B cell (primary cell): ENCODE measurements at regions not wholly inside any gene's neighbourhood (a gene's known extent, or its start where the extent isn't known, plus 50 kb on each side); places are given as distances from the start of the nearest gene placed in this dataset.

Experiments
- ATAC-seq: fragments of 200-7000 bp; cut with Tn5 transposase; one replicate; pipeline ENCODE4 v1.10.0; 2021; ENCODE audit warnings: low read depth, mild to moderate bottlenecking, moderate number of reproducible peaks, moderate library complexity
- CTCF ChIA-PET: fragments of 350-600 bp; sonication (Branson Sonifier 250); formaldehyde crosslinking; loops from one replicate; lab custom pipeline; 2021; ENCODE audit warnings: antibody characterized with exemption, inconsistent platforms; lab: Charles Lee
- POLR2A ChIA-PET: fragments of 350-600 bp; sonication (Branson Sonifier 250); formaldehyde crosslinking; loops from one replicate; lab custom pipeline; 2021; ENCODE audit warnings: antibody characterized with exemption; lab: Charles Lee
- DNase-seq: peaks from one replicate; pipeline ENCODE4 v3.0.0; 2013
- H2AFZ ChIP-seq: 2 replicates; pipeline ENCODE4 v1.6.1; 2012; ENCODE audit warnings: mild to moderate bottlenecking, low read depth, low read length; ENCODE audit not compliant: insufficient read depth, poor library complexity, severe bottlenecking
- H3K27ac ChIP-seq, 2 donors: 1 replicate in 1 of 2; 2 replicates in 1 of 2; pipeline ENCODE4 v1.5.1; 2012 to 2013; ENCODE audit warnings: low read length in 2 of 2, mild to moderate bottlenecking in 2 of 2, moderate library complexity in 1 of 2
- H3K27me3 ChIP-seq, 4 experiments: fragments of 200-600 bp in 1 of 4; sonication (generic) in 1 of 4; replicated peaks in 1 of 4; 1 replicate in 2 of 4; 2 replicates in 2 of 4; pipeline versions ENCODE4 v1.6.1 to v1.7.0; 2013 to 2016; ENCODE audit warnings: low read length in 3 of 4, mild to moderate bottlenecking in 2 of 4, mixed read lengths in 1 of 4, moderate library complexity in 1 of 4; ENCODE audit not compliant: insufficient read depth in 4 of 4, control insufficient read depth in 3 of 4; ENCODE audit errors: control extremely low read depth in 1 of 4
- H3K36me3 ChIP-seq, 2 experiments: replicated peaks in 1 of 2; 1 replicate in 1 of 2; 2 replicates in 1 of 2; pipeline versions ENCODE4 v1.6.1 to v1.7.1; 2013; ENCODE audit warnings: low read length in 1 of 2; ENCODE audit not compliant: insufficient read depth in 2 of 2, control insufficient read depth in 1 of 2; ENCODE audit errors: control extremely low read depth in 1 of 2, extremely low read depth in 1 of 2
- H3K4me1 ChIP-seq, 2 donors: fragments of 200-600 bp in 1 of 2; sonication (generic) in 1 of 2; 1 replicate in 1 of 2; 2 replicates in 1 of 2; pipeline versions ENCODE4 v1.5.1 to v1.6.1; 2013 to 2017; ENCODE audit warnings: low read length in 2 of 2; ENCODE audit not compliant: control insufficient read depth in 2 of 2, insufficient read depth in 2 of 2
- H3K4me2 ChIP-seq: replicated peaks from 2 replicates; pipeline ENCODE3; 2012; ENCODE audit warnings: mild to moderate bottlenecking, low read depth, low read length; ENCODE audit not compliant: poor library complexity, severe bottlenecking
- H3K4me3 ChIP-seq, 5 experiments: fragments of 200-600 bp in 1 of 5; sonication (generic) in 1 of 5; 1 replicate in 3 of 5; 2 replicates in 2 of 5; pipeline versions ENCODE4 v1.5.1 to v1.7.0; 2011 to 2016; ENCODE audit warnings: low read length in 4 of 5, mild to moderate bottlenecking in 4 of 5, low read depth in 2 of 5, control low read depth in 1 of 5, moderate library complexity in 1 of 5; ENCODE audit not compliant: insufficient read depth in 1 of 5; ENCODE audit errors: control extremely low read depth in 1 of 5, extremely low read depth in 1 of 5
- H3K79me2 ChIP-seq: fragments of 200-600 bp; sonication (generic); one replicate; pipeline ENCODE4 v1.6.0; 2016; ENCODE audit warnings: low read length; ENCODE audit not compliant: control insufficient read depth, insufficient read depth
- H3K9ac ChIP-seq: fragments of 200-600 bp; sonication (generic); 2 replicates; pipeline ENCODE4 v1.6.1; 2017; ENCODE audit warnings: mild to moderate bottlenecking, low read length, moderate library complexity
- H3K9me3 ChIP-seq, 3 donors: one replicate each; pipeline versions ENCODE4 v1.6.1 to v1.7.1; 2013; ENCODE audit warnings: low read length in 2 of 3; ENCODE audit not compliant: control insufficient read depth in 2 of 3, insufficient read depth in 1 of 3; ENCODE audit errors: control extremely low read depth in 1 of 3
- H4K20me1 ChIP-seq: 2 replicates; pipeline ENCODE4 v1.6.0; 2012; ENCODE audit warnings: mild to moderate bottlenecking, low read length; ENCODE audit not compliant: insufficient read depth, control insufficient read depth, poor library complexity, severe bottlenecking
- H3K27ac Mint-ChIP-seq: one replicate; pipeline ENCODE4 v1.8.0; 2021; ENCODE audit warnings: mixed read lengths
- H3K27me3 Mint-ChIP-seq: one replicate; pipeline ENCODE4 v1.8.0; 2021; ENCODE audit warnings: mixed read lengths
- H3K4me1 Mint-ChIP-seq: one replicate; pipeline ENCODE4 v1.8.0; 2021; ENCODE audit warnings: mixed read lengths
- H3K4me3 Mint-ChIP-seq: one replicate; pipeline ENCODE4 v1.8.0; 2021; ENCODE audit warnings: mixed read lengths
- H3K9me3 Mint-ChIP-seq: one replicate; pipeline ENCODE4 v1.8.0; 2022; ENCODE audit warnings: mixed read lengths; ENCODE audit not compliant: insufficient read depth
- EZH2 ChIP-seq: IDR thresholded peaks from 2 replicates; pipeline ENCODE4 v1.6.1; 2012; ENCODE audit warnings: borderline replicate concordance, low read depth, mild to moderate bottlenecking, moderate library complexity, low read length; ENCODE audit not compliant: insufficient read depth, poor library complexity, severe bottlenecking
- WGBS: methylation state at CpG from one replicate; pipeline ENCODE4 v1.1.5; 2013; ENCODE audit warnings: missing lambda C conversion rate; ENCODE audit not compliant: insufficient coverage; 5-methylcytosine and 5-hydroxymethylcytosine counted together
- intact Hi-C: fragments of 100-400 bp; cut with micrococcal nuclease; formaldehyde crosslinking; loops from one replicate; pipeline ENCODE4 v1.10.0; 2022
- TF ChIP-seq, protein P1 (sequence below): fragments of 200-600 bp; IDR thresholded peaks from one replicate; pipeline ENCODE4 v1.8.0; 2022; ENCODE audit warnings: antibody characterized with exemption, mild to moderate bottlenecking

DNA sequence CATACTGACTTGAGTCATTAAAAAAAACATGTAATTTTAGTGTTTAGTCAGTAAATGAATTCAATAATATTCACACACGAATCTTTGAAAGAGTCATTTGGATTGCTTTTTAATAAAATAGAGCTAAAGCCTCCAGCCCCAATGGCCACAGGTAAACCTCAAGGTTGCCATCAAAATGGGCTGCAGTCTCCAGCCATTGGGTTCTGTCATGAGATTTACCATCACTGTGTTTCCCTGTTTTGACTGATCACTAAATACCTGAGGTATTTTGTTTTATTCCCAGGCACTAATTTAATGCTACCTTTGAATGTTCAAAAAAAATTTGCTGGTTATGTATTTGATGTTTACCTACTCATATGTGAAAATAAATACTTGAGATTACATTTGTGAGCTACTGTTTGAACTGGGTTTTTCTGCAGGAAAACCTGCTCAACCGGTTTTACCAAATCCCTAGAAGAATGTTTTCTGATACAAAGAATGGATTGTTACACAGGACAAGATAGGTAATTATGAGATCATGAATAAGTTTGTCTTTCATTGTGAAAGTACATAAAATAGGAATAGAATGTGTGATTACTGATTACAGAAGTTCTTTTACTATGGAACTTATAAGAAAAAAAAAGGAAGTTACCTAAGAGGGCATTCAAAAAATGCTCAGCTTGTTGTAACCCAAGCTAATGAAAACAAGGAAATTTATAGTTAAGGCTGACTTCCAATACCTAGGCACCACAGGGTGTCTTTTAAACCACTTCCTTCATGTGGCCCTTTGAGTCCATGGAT, 391.3 kb downstream of the EFNB2 start:
- Histone ChIP-seq H3K4me3 (no peak overlapping the region), H3K9me3 (peaks cover 0 to 3% (median 0%) of the 10 kb centered on the region in 3 donors), H3K27ac (no peak overlapping the region), H3K4me1 (no peaks in the 10 kb centered on the region), H3K36me3 (no peaks in the 10 kb centered on the region), H2AFZ (no peak overlapping the region), H4K20me1 (no peaks in the 10 kb centered on the region), H3K4me2 (no peak overlapping the region), H3K79me2 (no peaks in the 10 kb centered on the region), H3K9ac (no peak overlapping the region), H3K27me3 (no peaks in the 10 kb centered on the region)
- POLR2A ChIA-PET: no interaction called here
- Mint-ChIP-seq H3K4me1 (no peaks in the 10 kb centered on the region), H3K27me3 (no peaks in the 10 kb centered on the region), H3K27ac (no peak overlapping the region), H3K9me3 (no peaks in the 10 kb centered on the region), H3K4me3 (no peak overlapping the region)
- ATAC-seq (no peak), DNase-seq (no peak)
- CTCF ChIA-PET: no interaction called here
- WGBS: no CpG with 5 or more reads among the region's 2 CpGs
- intact Hi-C loops: no loop called here
- TF ChIP-seq, protein P1, sequence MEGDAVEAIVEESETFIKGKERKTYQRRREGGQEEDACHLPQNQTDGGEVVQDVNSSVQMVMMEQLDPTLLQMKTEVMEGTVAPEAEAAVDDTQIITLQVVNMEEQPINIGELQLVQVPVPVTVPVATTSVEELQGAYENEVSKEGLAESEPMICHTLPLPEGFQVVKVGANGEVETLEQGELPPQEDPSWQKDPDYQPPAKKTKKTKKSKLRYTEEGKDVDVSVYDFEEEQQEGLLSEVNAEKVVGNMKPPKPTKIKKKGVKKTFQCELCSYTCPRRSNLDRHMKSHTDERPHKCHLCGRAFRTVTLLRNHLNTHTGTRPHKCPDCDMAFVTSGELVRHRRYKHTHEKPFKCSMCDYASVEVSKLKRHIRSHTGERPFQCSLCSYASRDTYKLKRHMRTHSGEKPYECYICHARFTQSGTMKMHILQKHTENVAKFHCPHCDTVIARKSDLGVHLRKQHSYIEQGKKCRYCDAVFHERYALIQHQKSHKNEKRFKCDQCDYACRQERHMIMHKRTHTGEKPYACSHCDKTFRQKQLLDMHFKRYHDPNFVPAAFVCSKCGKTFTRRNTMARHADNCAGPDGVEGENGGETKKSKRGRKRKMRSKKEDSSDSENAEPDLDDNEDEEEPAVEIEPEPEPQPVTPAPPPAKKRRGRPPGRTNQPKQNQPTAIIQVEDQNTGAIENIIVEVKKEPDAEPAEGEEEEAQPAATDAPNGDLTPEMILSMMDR: no peak
- TF ChIP-seq EZH2: no peak

GRCh38 chr13:106143392-106143791, 392.1 kb downstream of the EFNB2 start:
- peaks cover 0 to 3% (median 0%) of the 10 kb centered on the region in 3 donors for H3K9me3 ChIP-seq
- ChIA-PET CTCF (no interaction called here), POLR2A (no interaction called here)
- no peaks in the 10 kb centered on the region for H3K36me3 ChIP-seq
- H2AFZ ChIP-seq: no peak overlapping the region
- no peaks in the 10 kb centered on the region for H3K9me3 Mint-ChIP-seq
- H3K79me2 ChIP-seq: no peaks in the 10 kb centered on the region
- TF ChIP-seq, protein P1: no peak
- no peak for TF ChIP-seq EZH2
- no peaks in the 10 kb centered on the region for H4K20me1 ChIP-seq
- H3K4me3 Mint-ChIP-seq: no peak overlapping the region
- WGBS: 60% methylated on average over 1 of the region's 2 CpGs
- H3K9ac ChIP-seq: no peak overlapping the region
- H3K27ac ChIP-seq: no peak overlapping the region
- H3K27me3 Mint-ChIP-seq: no peaks in the 10 kb centered on the region
- H3K4me1 Mint-ChIP-seq: no peaks in the 10 kb centered on the region
- H3K4me3 ChIP-seq: no peak overlapping the region
- no peak for DNase-seq
- no peaks in the 10 kb centered on the region for H3K4me1 ChIP-seq
- no peak for ATAC-seq
- H3K27me3 ChIP-seq: no peaks in the 10 kb centered on the region
- intact Hi-C loops: no loop called here
- no peak overlapping the region for H3K4me2 ChIP-seq
- H3K27ac Mint-ChIP-seq: no peak overlapping the region
